ENCODE measurements at regions not wholly inside any gene's neighbourhood (a gene's known extent, or its start where the extent isn't known, plus 50 kb on each side); places are given as distances from the start of the nearest gene placed in this dataset.

DNA sequence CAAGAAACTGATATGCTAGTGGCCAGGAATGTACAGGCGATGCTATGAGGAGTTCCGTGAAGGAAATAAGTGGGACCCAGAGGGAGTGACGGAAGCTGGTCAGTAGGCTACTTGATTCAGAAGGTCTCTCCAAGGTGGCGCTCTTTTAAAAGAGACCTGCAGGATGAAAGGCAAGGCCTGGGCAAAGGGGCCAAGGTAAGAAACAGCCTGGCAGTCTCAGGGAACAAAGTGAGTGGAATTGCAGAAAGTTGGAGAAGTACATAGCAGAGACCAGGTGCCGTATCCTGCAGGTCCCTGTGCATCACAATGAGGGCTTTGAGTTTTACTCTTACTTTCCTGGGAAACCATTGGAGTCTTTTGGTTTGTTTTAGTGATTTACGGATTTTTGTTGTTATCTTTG is 905.6 kb downstream of the BCL11B start:
- DNase-seq (ENCODE audit: low read depth, low spot score), result no peak

DNA sequence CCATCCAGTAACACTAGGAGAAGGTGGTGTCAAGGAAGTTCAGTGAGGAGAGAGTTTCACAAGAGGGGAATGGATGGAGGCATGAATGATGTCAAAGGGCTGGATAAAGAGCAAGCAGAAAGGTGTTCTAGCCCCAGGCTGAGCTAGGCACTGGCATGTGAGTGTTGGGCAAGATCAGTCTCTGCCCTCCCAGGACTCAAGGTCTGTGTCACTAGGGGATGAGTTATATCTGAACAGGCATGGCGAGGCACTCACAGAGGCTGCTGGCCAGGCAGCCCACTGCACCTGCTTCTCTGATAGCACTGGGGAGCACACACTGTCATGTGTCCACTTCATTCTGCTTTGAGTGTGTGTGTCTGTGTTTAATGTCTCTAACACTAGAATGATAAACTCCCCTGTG is 903.8 kb downstream of the BCL11B start:
- DNase-seq (ENCODE audit: low read depth, low spot score), result no peak

DNA sequence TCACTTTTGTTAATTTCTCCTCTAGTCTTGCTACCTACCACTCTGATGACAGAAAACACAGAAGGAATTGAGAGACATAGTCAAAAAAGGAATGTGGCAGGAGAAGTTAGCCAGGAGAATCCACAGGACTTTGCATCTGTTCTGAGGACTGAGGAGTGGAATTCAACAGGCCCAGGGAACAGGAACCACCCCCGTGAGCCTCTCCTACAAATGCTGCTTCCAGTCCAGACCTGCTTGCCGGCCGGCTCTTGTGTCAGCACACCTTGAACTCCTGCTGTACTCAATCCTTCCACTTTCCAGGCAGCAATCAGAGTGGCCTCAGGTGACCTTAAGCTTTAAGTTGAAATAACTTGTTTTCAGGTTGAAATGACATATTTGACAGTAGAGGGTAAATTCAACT is 903.1 kb downstream of the BCL11B start:
- no peak for DNase-seq (ENCODE audit: low read depth, low spot score)

DNA sequence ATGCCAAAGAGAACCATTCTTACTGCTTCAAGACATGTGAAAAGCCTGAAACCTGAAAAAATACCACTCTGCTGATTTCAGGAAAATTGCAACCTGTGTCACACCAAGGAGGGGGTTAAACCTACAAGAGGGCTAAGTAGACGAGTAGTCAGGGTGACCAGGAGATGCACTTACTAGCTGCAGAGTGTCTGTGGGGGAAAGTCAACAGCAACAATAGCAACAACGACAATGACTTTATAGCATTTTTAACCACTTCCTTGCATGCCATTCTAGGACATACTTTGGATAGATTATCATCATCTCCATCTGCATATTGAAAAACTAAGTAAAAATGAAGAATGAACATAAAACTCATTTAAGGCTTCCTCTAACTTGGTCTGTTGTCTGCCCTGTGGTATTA is 902.7 kb downstream of the BCL11B start:
- DNase-seq (ENCODE audit: low read depth, low spot score), result no peak

DNA sequence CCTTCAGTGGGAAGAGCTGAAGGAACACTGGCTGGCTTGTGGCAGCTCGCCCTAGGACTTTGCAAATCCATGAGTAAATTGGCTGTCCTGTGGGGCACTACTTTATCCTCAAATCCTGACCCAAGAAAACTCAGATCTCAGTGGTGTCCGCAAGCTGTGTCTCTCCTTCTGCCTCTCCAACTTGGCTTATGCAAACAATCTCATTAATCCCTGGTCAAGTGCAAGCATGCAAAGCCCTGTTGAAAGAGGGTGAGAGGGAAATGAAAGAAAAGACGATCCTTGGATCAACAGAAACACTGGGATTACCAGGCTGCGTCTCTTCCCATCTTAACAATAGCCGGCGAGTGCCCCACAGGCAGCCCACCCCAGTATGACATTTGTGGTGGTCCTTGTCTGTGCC is 901.6 kb downstream of the BCL11B start:
- DNase-seq (ENCODE audit: low read depth, low spot score), result no peak

DNA sequence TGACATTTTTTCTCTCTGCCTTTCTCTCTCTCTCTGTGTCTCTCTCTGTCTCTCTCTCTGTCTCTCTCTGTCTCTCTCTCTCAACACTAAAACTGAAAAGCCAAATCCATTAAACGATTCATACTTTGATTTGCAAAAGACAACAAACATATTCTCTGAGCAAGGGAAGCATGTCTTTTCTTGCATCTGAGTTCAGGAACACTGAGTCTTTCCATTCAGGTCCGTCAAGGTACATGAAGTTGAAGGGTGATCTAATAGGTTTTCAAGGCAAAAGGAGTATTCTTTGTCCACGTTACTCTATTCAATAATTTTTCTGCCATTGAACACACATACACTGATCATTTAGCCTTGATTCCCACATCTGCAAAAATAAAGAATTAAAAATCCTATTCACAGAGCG is 900.9 kb downstream of the BCL11B start:
- no peak for DNase-seq (ENCODE audit: low read depth, low spot score)

DNA sequence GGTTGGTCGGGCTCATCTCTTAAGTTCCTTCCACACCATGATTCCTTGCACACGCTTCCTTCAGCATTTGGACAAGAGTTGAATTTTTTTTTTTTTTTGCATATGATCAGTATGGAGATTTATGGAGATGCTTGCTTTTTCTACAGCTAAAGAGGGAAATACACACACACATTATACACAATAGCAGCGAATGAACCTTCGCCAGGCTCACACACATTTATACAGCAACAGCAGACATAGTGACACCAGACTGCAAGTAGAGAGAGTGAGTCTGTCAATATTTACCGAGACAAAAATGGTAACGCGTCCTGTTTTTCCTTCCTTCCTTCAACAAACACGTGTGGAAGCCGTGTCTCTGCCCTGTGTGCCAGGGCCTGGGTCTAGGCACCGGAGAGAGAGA is 897.9 kb downstream of the BCL11B start:
- no peak for DNase-seq (ENCODE audit: low read depth, low spot score)

DNA sequence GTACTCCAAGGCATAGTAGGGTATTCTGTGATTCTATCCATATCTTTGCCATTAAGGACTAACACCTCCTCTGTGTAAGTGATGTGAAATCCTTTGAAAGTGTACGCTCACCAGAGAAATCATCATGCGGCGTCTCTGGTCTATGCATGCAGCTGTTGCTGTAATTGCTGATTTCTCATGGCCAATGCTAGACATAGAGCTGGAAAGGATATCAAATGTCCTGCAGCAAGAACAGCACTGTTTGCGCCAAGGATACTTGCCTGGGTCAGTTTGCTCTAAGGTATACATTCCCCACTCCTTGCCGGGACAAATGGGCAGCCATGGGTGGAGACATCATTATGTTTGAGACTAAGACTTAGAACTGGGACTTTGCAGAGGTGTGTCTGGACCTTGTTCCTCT is 896.4 kb downstream of the BCL11B start:
- DNase-seq (ENCODE audit: low read depth, low spot score), result no peak

DNA sequence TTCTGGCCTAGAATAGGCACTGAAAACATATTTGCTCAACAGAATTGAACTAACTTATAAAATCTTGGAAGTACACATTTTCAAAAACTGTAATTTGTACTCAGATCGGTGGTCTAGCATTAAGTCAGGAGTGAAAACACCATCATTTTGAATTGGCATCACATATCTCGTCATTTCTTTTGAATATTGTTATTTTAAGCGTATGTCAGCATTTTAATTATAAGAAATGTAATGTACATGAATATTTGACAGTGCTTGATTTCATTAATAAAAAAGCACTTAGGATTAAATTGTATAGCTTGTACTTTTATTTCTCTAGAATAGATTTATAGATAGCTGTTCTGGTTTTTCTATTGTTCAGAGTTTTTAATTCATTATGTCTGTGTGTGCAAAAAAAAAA is 892.2 kb downstream of the BCL11B start:
- DNase-seq (ENCODE audit: low read depth, low spot score), result no peak

DNA sequence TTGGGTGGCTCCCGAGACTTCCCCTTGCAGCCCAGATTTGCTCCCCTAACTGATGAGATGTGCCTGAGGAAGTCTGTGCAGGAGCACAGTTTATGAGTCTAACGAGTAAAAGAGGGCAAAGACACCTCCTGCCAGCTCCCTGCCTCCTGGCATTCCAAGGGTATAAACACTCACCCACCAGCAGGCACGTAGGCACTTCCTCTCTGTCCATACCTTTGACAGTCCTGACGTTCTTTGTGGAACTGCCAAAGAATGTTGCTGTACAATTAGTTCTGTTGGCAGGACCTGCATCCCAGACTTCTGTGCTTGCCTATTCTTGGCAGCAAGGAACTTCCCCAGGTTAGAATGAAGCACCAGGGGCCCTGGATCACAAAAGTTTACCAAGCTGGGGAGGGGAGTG is 889.3 kb downstream of the BCL11B start:
- DNase-seq (ENCODE audit: low read depth, low spot score), result no peak

DNA sequence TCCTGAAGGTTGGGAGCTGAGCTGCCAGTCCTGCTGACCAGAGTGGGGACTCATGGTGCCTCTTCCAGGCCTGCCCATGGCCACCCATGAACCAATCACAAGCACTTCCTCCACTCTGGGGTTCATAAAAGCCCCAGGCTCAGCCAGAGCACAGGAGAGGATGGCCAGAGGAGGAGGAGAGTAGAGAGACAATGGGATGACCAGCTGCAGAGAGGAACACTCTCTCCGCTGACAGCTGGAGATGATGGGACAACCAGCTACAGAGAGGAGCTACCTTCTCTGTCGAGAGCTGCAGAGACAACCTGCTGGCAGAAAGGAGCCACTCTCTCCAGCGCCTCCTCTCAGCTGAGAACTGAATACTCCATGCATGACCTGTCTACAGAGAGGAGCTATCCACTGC is 886.1 kb downstream of the BCL11B start:
- no peak for DNase-seq (ENCODE audit: low read depth, low spot score)

DNA sequence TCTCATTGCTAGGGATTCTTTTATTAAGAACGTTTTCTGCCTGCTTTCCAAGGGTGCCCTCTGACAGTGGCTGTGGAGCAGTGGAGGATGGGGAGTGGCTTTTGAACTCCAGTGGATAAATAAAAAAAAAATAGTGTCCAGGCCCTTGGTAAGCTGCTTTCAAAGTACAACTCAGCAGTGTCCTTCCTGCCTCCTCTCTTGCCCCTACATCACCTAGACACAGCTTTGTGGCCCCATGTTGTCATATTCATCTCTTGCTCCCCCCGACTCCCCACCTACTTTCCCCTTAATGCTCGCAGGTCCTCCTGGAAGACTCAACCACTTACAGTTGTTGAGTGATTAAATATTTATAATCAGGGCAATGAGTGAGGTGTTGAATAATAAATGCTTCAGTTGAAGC is 880.9 kb downstream of the BCL11B start:
- no peak for DNase-seq (ENCODE audit: low read depth, low spot score)

DNA sequence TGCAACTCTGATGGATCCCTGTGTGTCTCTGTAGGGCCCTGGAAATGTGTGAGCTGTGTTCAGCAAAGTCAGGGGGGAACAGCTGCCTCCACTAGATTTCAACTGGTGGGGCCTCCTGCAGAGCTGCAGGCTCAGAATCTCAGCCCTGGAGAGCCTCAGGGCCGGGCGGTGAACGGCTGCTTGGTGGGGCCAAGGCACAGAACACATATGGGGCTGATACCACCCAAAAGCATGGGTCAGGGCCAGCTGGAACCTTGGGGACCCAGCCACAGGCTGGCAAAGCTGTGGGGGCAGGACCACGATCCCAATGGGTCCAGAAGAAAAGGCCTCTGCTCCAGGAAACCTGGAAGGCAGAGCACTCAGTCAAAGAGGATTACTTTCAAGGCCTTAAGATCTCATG is 878.5 kb downstream of the BCL11B start:
- no peak for DNase-seq (ENCODE audit: low read depth, low spot score)

DNA sequence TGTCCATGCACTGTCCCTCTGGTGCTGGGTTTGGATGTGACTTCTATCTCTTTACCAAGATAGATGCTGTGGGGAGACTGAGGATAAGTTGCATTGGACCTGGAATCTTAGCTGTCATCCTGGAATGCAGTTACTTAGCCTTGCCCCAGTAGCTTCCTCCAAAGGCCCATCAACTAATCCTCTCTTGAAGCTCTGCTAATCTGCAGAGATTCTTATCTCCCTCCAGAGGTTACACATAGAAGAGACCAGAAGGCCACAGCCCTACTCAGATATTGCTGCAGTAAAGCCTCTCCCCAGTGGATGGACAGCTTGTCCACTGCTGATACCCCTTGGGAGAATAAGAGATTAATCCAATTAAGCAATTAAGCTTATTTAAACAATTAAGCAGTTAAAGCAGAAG is 867.2 kb downstream of the BCL11B start:
- no peak for DNase-seq (ENCODE audit: low read depth, low spot score)

DNA sequence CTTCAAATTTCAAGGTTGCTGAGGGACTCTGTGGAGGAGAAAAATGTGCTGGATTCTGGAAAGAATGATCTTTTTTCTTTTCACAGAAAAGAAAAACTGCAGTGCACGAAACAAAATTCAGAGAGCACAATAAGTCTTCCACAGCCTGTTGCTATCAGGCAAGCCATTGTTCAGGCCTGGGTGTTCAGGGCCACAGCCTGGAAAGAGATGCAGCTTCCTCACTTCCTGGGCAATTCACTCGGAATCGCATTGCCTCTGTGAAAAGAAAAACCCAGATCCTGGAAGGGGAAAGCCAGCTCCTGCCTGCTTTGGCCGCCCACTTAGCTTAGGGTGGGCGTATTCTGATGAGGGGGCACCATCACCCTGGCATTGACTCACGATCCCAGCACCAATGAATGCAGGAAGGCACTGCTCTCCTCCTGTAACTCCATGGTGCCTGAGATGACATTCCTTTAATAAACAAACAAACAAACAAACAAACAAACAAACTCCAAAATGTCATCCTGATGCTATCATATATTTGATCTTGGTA is 863.9 kb downstream of the BCL11B start:
- no peak for DNase-seq (ENCODE audit: low read depth, low spot score)

DNA sequence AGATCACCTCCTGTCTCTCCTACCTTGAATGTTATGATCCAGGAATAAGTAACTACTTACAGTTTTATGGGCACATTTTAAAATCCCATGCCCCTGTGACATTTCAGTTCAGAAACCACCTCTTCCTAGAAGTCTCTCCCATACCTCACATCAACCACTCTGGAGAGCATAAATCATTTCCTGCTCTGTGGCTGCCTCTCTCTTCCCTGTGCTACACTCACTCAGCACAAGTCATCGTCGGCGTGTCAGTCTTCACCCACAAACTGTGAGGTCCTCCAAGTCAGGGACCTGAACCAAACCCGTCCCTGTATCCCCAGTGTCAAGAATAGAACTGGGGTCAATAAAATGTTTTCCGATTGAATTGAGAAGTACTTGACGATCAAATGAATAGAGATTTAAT is 863.3 kb downstream of the BCL11B start:
- no peak for DNase-seq (ENCODE audit: low read depth, low spot score)

DNA sequence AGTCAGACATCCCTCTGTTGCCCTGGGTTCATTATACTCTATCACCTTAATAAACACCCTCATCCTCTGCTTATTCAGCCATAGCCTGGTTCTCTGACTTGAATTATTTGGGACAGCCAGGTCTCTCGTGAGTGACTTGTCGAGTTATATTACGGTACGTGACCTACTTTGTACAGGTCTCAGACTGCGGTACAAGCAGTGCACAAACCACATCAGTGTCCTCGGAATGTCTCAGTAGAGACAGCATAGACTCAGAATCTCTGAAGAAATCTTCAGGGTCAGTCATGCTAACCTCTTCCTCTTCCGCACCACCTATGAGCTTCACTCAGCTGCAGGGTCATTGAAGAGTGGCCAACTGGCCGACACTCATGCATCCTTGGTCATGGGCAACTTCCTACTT is 860.8 kb downstream of the BCL11B start:
- no peak for DNase-seq (ENCODE audit: low read depth, low spot score)

DNA sequence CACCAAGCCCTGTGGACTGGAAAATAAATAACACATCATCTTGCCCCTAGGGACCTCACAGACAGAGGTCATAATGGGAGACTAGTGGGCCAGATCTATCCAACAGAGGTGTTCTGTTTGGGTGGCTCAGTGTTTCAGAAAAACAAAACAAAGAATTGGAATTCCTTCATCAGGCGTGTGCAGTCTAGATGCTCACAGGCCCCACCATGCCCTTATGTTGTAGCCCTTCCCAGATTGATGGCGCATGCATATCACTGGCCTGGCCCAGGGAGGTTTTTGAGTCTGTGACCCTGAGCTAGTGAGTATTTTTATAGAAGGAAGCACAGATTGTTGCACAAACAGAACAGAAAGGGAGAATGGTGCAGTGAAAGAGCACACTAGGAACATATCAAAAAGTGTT is 859.6 kb downstream of the BCL11B start:
- DNase-seq (ENCODE audit: low read depth, low spot score), result no peak

DNA sequence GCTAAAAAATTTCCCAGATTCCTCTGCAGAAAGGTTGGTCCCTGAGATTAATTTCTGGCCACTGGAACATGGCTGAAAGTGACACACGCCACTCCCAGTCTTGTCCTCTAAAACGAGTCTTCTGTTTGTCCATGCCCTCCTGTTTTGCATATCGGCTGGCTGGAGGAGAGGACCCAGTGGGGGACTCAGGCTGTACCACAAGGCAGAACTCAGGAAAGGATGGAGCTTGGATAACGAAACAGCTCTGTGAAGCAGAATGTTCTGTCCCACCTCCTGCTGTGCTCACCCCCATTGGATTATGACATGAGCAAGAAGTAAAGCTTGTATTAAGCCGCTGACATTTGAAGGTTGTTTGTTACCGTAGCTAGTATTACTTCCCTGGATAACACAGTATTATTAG is 856.2 kb downstream of the BCL11B start:
- no peak for DNase-seq (ENCODE audit: low read depth, low spot score)

DNA sequence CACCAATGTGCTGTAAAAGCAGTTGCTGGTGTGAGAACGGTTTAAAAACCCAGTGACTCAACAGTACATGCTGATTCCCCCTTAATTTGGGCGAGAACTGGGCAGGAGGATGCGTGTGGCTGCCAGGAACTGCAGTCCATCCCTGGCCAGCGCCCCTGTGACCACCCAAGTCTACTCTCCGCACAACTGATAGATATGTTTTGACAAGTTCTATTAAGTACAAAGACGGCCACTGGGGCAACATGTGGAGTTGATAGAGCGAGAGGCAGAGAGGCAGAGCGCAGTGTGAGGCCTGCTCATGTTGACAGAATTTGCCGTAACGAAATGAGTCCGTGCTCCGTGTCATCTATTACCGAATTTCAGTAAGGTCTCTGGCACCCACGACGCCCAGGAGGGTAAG is 855.0 kb downstream of the BCL11B start:
- DNase-seq (ENCODE audit: low read depth, low spot score), result no peak

DNA sequence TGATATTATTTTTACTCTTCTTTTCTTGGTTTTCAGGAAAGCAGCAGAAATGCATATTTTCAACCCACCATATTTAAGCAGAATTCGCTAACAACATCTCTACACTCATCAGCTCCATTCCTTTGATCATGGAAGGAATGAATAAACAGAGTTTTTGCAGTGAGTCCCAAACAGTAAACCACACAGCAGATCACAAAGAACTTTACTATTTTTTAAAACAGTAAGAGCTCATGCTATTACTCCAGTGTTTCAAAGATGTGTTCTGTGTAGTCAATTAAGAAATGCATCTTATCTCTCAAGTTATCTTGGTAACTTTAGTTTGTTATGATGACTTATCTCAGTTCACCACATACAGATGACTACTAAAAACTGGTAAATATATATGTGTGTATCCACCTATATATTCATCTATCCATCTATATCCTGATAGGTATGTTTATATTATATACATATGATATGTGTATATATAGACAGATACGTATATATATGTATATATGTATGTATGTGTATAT is 843.5 kb downstream of the BCL11B start:
- DNase-seq (ENCODE audit: low read depth, low spot score), result no peak

DNA sequence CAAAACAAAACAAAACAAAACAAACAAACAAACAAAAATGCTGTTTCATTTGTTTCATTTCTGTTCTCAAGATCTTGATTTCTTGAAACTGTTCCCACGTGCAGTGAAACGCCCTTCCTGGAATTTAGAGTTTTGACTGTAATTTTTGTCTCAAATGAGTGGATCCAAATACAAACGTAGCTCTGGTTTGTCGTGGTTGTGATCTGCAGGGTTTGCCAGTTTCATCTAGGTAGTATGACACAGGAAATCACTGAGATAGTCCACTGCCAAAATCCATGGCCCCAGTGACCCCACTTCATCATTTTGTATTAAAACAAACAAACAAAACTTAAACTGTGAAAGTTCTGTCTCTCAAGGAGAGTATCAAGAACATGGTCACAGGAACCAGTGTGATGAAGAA is 838.6 kb downstream of the BCL11B start:
- no peak for DNase-seq (ENCODE audit: low read depth, low spot score)

DNA sequence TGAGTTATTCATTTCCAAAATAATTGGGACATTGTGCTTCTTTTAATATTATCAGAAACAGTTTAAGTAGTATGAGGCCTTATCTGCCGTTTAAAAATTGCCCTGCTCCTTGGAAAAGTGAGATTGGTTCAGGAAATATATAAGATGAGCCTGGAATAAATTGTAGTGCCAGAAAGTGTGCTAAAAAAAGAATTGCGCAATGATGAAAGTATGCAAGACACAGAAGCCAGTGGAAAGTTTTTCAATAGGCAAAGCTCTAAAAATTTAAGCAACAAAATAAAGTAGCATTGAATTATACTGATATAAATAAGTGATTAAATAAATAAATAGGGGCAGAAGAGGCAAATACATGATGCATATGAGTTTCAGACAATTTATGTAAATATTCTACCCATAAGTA is 834.9 kb downstream of the BCL11B start:
- DNase-seq (ENCODE audit: low read depth, low spot score), result no peak

DNA sequence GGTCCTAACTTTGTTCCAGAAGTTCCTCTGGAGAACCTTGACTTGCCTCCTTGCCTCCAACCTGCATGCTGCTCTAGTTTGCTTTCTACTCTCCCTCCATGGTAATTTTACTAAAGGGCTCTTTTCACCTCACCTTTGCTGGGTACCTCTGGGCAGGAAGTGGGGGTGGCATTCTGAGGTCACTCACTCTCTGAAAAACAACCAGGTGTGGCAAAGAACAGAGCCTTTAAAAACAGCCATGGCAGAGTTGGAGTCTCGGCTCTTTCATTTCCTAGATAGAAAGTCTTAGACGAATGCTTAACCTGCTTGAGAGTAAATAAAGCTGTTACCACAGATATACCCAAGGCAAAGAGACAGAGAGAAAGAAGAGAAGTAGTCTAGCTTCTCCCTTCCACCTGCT is 827.9 kb downstream of the BCL11B start:
- DNase-seq (ENCODE audit: low read depth, low spot score), result no peak

DNA sequence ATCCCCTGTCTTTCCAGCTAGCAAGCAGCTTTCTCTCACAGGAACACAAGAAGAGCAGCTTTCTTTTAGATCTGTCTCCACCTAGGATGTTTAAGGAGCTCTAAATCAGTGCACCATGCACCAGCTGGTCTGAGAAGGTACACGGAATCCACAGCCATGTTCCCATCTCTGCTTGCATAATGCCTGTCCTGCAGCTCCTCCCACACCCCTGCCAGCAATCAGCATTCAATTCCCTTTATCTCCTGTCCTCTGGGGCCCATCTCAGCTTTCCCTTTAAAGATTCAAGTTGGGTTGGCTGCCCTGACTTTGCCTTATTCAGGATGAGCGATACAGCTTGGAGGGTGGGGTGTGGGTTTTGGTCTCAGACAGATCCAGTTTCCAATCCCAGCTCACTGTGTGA is 826.3 kb downstream of the BCL11B start:
- no peak for DNase-seq (ENCODE audit: low read depth, low spot score)
